Right lobe of liver (tissue), 6 donors: ENCODE measurements at regions not wholly inside any gene's neighbourhood (a gene's known extent, or its start where the extent isn't known, plus 50 kb on each side); places are given as distances from the start of the nearest gene placed in this dataset.

Source experiments
- ATAC-seq, 4 donors: fragments of 200-7000 bp; cut with Tn5 transposase; one replicate each; pipeline ENCODE4 v1.9.1; 2020; ENCODE audit warnings: mild to moderate bottlenecking in 4 of 4, moderate library complexity in 4 of 4
- DNase-seq, 3 donors: peaks; one replicate each; pipeline ENCODE4 v3.0.0-alpha.2; 2020
- H3K27ac ChIP-seq, 3 donors: fragments of 200-600 bp; one replicate each; pipeline ENCODE4 v1.8.0; 2022
- H3K27me3 ChIP-seq, 2 donors: fragments of 200-600 bp; one replicate each; pipeline ENCODE4 v1.8.0; 2022
- H3K36me3 ChIP-seq, 4 donors: fragments of 200-600 bp; sonication (generic) in 1 of 4; one replicate each; pipeline versions ENCODE4 v1.5.1 to v1.8.0; 2017 to 2022; ENCODE audit warnings: control low read depth in 1 of 4
- H3K4me1 ChIP-seq, 4 donors: fragments of 200-600 bp; sonication (generic) in 1 of 4; one replicate each; pipeline versions ENCODE4 v1.5.1 to v1.8.0; 2017 to 2022; ENCODE audit warnings: control low read depth in 1 of 4
- H3K4me3 ChIP-seq, 3 donors: fragments of 200-600 bp; one replicate each; pipeline ENCODE4 v1.8.0; 2022
- H3K9me3 ChIP-seq, 4 donors: fragments of 200-600 bp; sonication (generic) in 1 of 4; one replicate each; pipeline versions ENCODE4 v1.5.1 to v1.8.0; 2017 to 2022; ENCODE audit warnings: control low read depth in 1 of 4
- CTCF ChIP-seq, 4 donors: fragments of 200-600 bp in 3 of 4; fragments of 450-650 bp in 1 of 4; IDR thresholded peaks; one replicate each; pipeline versions ENCODE4 v1.5.1 to v1.8.0; 2016 to 2022; ENCODE audit warnings: antibody characterized with exemption in 4 of 4, mild to moderate bottlenecking in 2 of 4
- POLR2A ChIP-seq: fragments of 450-650 bp; IDR thresholded peaks from one replicate; pipeline ENCODE4 v1.6.1; 2017; ENCODE audit warnings: antibody characterized with exemption, mild to moderate bottlenecking
- WGBS: methylation state at CpG from one replicate; pipeline ENCODE4 v1.1.6; 2018; ENCODE audit warnings: low coverage, low lambda C conversion rate; ENCODE audit not compliant: insufficient coverage; ENCODE audit errors: missing lambda C conversion rate; 5-methylcytosine and 5-hydroxymethylcytosine counted together
- intact Hi-C, 2 donors: fragments of 100-400 bp; cut with DNase I; formaldehyde crosslinking; loops; one replicate each; pipeline versions ENCODE4 v1.11.2 to v1.14.1; 2022
- donor health status: DM: no; HTN: yes; CAD: no.
- donor health status: DM: no; HTN: no; CAD: no.
- donor health status: DM: no; HTN: no; CAD: no.
- donor health status: DM: no; HTN: yes; CAD: no.
- donor health status: DM: no; HTN: yes; CAD: no.

- Histone ChIP-seq H3K4me1 (no peaks in the 10 kb centered on the region), H3K36me3 (no peaks in the 10 kb centered on the region), H3K27me3 (no peaks in the 10 kb centered on the region), H3K9me3 (no peaks in the 10 kb centered on the region), H3K27ac (no peak overlapping the region), H3K4me3 (no peak overlapping the region)
- ATAC-seq = no peak
- intact Hi-C loops = no loop called here
- WGBS = 76% methylated on average over 5 of the region's 5 CpGs
- TF ChIP-seq POLR2A (no peak), CTCF (IDR thresholded peaks at IDR 0.05) (no peak)
- peak in 1 of 3 donors; percentile 8 for DNase-seq
Observed at GRCh38 chr14:75366963-75367362, 60.9 kb upstream of the JDP2 start.

GRCh38 chr14:75368333-75368732 is 59.5 kb upstream of the JDP2 start:
- no peaks in the 10 kb centered on the region for H3K9me3 ChIP-seq
- intact Hi-C loops = no loop called here
- no peak for TF ChIP-seq POLR2A
- no peak for TF ChIP-seq CTCF (IDR thresholded peaks at IDR 0.05)
- peak in 1 of 3 donors; percentile 14 for DNase-seq
- H3K36me3 ChIP-seq = no peaks in the 10 kb centered on the region
- H3K27me3 ChIP-seq = no peaks in the 10 kb centered on the region
- H3K27ac ChIP-seq = no peak overlapping the region
- no peak for ATAC-seq
- H3K4me3 ChIP-seq = no peak overlapping the region
- H3K4me1 ChIP-seq = no peaks in the 10 kb centered on the region
- WGBS = 100% methylated on average over 1 of the region's 1 CpG

GRCh38 chr14:75369506-75369905 is 58.3 kb upstream of the JDP2 start:
- peak in 1 of 3 donors; percentile 12 for DNase-seq
- H3K36me3 ChIP-seq = no peaks in the 10 kb centered on the region
- H3K27ac ChIP-seq = no peak overlapping the region
- H3K4me3 ChIP-seq = no peak overlapping the region
- ATAC-seq = no peak
- no peaks in the 10 kb centered on the region for H3K9me3 ChIP-seq
- TF ChIP-seq POLR2A (no peak), CTCF (IDR thresholded peaks at IDR 0.05) (no peak)
- H3K4me1 ChIP-seq = no peaks in the 10 kb centered on the region
- 33% methylated on average over 1 of the region's 1 CpG for WGBS
- no peaks in the 10 kb centered on the region for H3K27me3 ChIP-seq
- intact Hi-C loops = no loop called here

GRCh38 chr14:75370416-75371205 is 57.2 kb upstream of the JDP2 start:
- Histone ChIP-seq H3K9me3 (no peaks in the 10 kb centered on the region), H3K4me3 (no peak overlapping the region), H3K27me3 (no peaks in the 10 kb centered on the region), H3K36me3 (no peaks in the 10 kb centered on the region), H3K27ac (no peak overlapping the region), H3K4me1 (no peaks in the 10 kb centered on the region)
- ATAC-seq (peak; percentile 26 to 55 (median 49)), DNase-seq (no peak)
- intact Hi-C loops = no loop called here
- TF ChIP-seq CTCF (IDR thresholded peaks at IDR 0.05) (no peak), POLR2A (no peak)
- WGBS = 84% methylated on average over 2 of the region's 2 CpGs
